Liver (tissue), 8 donors: ENCODE measurements at regions not wholly inside any gene's neighbourhood (a gene's known extent, or its start where the extent isn't known, plus 50 kb on each side); places are given as distances from the start of the nearest gene placed in this dataset.

Source experiments
- DNase-seq: peaks from one replicate; pipeline ENCODE4 v3.0.0-alpha.2; 2017; ENCODE audit warnings: low spot score
- H3K27ac ChIP-seq, 2 donors: one replicate each; pipeline ENCODE4 v1.7.0; 2013; ENCODE audit warnings: inconsistent platforms in 2 of 2, low read length in 2 of 2, control low read depth in 1 of 2, low read depth in 1 of 2, mild to moderate bottlenecking in 1 of 2
- H3K27me3 ChIP-seq, 4 donors: one replicate each; pipeline versions ENCODE4 v1.6.1 to v1.7.0; 2013; ENCODE audit warnings: low read length in 3 of 4, inconsistent platforms in 1 of 4, mild to moderate bottlenecking in 1 of 4, moderate library complexity in 1 of 4; ENCODE audit not compliant: control insufficient read depth in 4 of 4, insufficient read depth in 4 of 4
- H3K36me3 ChIP-seq, 4 donors: one replicate each; pipeline versions ENCODE4 v1.6.1 to v1.7.0; 2013; ENCODE audit warnings: low read length in 3 of 4, mild to moderate bottlenecking in 3 of 4, low read depth in 1 of 4, moderate library complexity in 1 of 4; ENCODE audit not compliant: control insufficient read depth in 4 of 4, insufficient read depth in 3 of 4
- H3K4me1 ChIP-seq, 4 donors: one replicate each; pipeline versions ENCODE4 v1.6.1 to v1.7.0; 2013; ENCODE audit warnings: low read length in 3 of 4, mild to moderate bottlenecking in 3 of 4, moderate library complexity in 1 of 4; ENCODE audit not compliant: control insufficient read depth in 4 of 4, insufficient read depth in 4 of 4
- H3K4me3 ChIP-seq, 3 donors: one replicate each; pipeline versions ENCODE4 v1.6.1 to v1.7.0; 2013; ENCODE audit warnings: low read length in 3 of 3, control low read depth in 1 of 3, low read depth in 1 of 3, mild to moderate bottlenecking in 1 of 3
- H3K9ac ChIP-seq, 2 donors: one replicate each; pipeline ENCODE4 v1.7.0; 2013; ENCODE audit warnings: low read length in 2 of 2, mild to moderate bottlenecking in 2 of 2, moderate library complexity in 2 of 2, control low read depth in 1 of 2, low read depth in 1 of 2
- H3K9me3 ChIP-seq, 4 donors: one replicate each; pipeline versions ENCODE4 v1.6.1 to v1.7.0; 2013; ENCODE audit warnings: low read length in 3 of 4; ENCODE audit not compliant: control insufficient read depth in 4 of 4
- EGR1 ChIP-seq, 2 donors: IDR thresholded peaks; 2 replicates each; pipeline ENCODE4 v1.6.1; 2016 to 2018; ENCODE audit warnings: antibody characterized with exemption in 2 of 2, low read depth in 2 of 2
- FOXA1 ChIP-seq: IDR thresholded peaks from 2 replicates; pipeline ENCODE4 v1.6.1; 2016; ENCODE audit warnings: antibody characterized with exemption
- FOXA2 ChIP-seq: IDR thresholded peaks from 2 replicates; pipeline ENCODE4 v1.6.1; 2016; ENCODE audit warnings: antibody characterized with exemption
- GABPA ChIP-seq, 2 donors: IDR thresholded peaks in 1 of 2; conservative IDR thresholded peaks in 1 of 2; 2 replicates each; pipeline ENCODE4 v1.6.1; 2016; ENCODE audit warnings: antibody characterized with exemption in 2 of 2, mild to moderate bottlenecking in 1 of 2, moderate library complexity in 1 of 2
- HNF4A ChIP-seq, 2 donors: conservative IDR thresholded peaks; 2 replicates each; pipeline ENCODE4 v1.6.1; 2016; ENCODE audit warnings: antibody characterized with exemption in 2 of 2, mild to moderate bottlenecking in 2 of 2
- HNF4G ChIP-seq: IDR thresholded peaks from 2 replicates; pipeline ENCODE4 v1.6.1; 2016; ENCODE audit warnings: antibody characterized with exemption
- JUND ChIP-seq, 2 donors: IDR thresholded peaks; 2 replicates each; pipeline ENCODE4 v1.6.1; 2016; ENCODE audit warnings: antibody characterized with exemption in 2 of 2
- NR2F2 ChIP-seq: IDR thresholded peaks from 2 replicates; pipeline ENCODE4 v1.6.1; 2016; ENCODE audit warnings: antibody characterized with exemption
- RAD21 ChIP-seq, 2 donors: IDR thresholded peaks; 2 replicates each; pipeline ENCODE4 v1.6.1; 2016; ENCODE audit warnings: antibody characterized with exemption in 2 of 2, mild to moderate bottlenecking in 2 of 2
- RXRA ChIP-seq, 2 donors: IDR thresholded peaks; 2 replicates each; pipeline ENCODE4 v1.6.1; 2017 to 2018; ENCODE audit warnings: antibody characterized with exemption in 2 of 2, mild to moderate bottlenecking in 1 of 2
- SP1 ChIP-seq: IDR thresholded peaks from 2 replicates; pipeline ENCODE4 v1.6.1; 2018; ENCODE audit warnings: antibody characterized with exemption, mild to moderate bottlenecking
- TAF1 ChIP-seq: conservative IDR thresholded peaks from 2 replicates; pipeline ENCODE4 v1.6.1; 2016; ENCODE audit warnings: antibody characterized with exemption, mild to moderate bottlenecking
- YY1 ChIP-seq: IDR thresholded peaks from 2 replicates; pipeline ENCODE4 v1.6.1; 2016; ENCODE audit warnings: antibody characterized with exemption, mild to moderate bottlenecking
- WGBS: extraction: QIAGEN DNeasy Blood & Tissue Kit; methylation state at CpG from one replicate; pipeline ENCODE4 v1.1.7; 2013; 5-methylcytosine and 5-hydroxymethylcytosine counted together
- TF ChIP-seq, protein P1 (sequence below): IDR thresholded peaks from 2 replicates; pipeline ENCODE4 v1.6.1; 2016; ENCODE audit warnings: antibody characterized with exemption
- TF ChIP-seq, protein P2 (sequence below): fragments of 150-350 bp; IDR thresholded peaks from 2 replicates; pipeline ENCODE4 v1.5.1; 2017; ENCODE audit warnings: improper control_type of control experiment, low read depth, low read length; ENCODE audit not compliant: missing input control
- TF ChIP-seq, protein P3 (sequence below): IDR thresholded peaks from 2 replicates; pipeline ENCODE4 v1.6.1; 2016; ENCODE audit warnings: antibody characterized with exemption
- TF ChIP-seq, protein P4 (sequence below): IDR thresholded peaks from 2 replicates; pipeline ENCODE4 v1.6.1; 2016; ENCODE audit warnings: antibody characterized with exemption, mild to moderate bottlenecking
- donor health status: healthy.
- donor health status: healthy.
- donor health status: healthy.
- donor health status: healthy.
- donor health status: healthy.

DNA sequence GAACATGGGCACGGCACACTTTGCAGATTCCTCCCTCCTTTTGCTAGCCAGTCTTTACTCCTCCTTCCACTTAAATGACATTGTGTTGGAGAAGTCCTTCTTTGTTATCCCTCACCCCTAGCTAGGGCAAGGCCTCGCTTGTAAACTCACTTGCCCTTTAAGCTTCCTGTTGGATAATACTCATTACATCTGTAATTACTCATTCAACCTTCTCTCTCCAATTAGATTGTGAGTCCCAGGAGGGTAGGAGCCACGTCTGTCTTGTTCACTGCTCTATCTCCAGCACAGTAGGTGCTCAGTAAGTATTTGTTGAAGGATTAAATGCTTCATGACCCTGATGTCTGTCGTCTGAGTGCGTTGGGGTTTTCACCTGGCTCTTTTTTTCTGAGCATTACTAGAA is 98.7 kb upstream of the USP24 start:
- 71% methylated on average over 5 of the region's 5 CpGs for whole genome bisulfite sequencing
- no peaks in the 10 kb centered on the region for H3K36me3 ChIP-seq
- H3K9me3 ChIP-seq = no peaks in the 10 kb centered on the region
- no peaks in the 10 kb centered on the region for H3K27me3 ChIP-seq
- TF ChIP-seq NR2F2 = no peak
- no peak for TF ChIP-seq RAD21 (IDR thresholded peaks at IDR 0.05)
- TF ChIP-seq, protein P1, sequence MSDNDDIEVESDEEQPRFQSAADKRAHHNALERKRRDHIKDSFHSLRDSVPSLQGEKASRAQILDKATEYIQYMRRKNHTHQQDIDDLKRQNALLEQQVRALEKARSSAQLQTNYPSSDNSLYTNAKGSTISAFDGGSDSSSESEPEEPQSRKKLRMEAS = no peak
- no peak for TF ChIP-seq YY1
- TF ChIP-seq HNF4G = no peak
- no peak for TF ChIP-seq SP1
- TF ChIP-seq, protein P2, sequence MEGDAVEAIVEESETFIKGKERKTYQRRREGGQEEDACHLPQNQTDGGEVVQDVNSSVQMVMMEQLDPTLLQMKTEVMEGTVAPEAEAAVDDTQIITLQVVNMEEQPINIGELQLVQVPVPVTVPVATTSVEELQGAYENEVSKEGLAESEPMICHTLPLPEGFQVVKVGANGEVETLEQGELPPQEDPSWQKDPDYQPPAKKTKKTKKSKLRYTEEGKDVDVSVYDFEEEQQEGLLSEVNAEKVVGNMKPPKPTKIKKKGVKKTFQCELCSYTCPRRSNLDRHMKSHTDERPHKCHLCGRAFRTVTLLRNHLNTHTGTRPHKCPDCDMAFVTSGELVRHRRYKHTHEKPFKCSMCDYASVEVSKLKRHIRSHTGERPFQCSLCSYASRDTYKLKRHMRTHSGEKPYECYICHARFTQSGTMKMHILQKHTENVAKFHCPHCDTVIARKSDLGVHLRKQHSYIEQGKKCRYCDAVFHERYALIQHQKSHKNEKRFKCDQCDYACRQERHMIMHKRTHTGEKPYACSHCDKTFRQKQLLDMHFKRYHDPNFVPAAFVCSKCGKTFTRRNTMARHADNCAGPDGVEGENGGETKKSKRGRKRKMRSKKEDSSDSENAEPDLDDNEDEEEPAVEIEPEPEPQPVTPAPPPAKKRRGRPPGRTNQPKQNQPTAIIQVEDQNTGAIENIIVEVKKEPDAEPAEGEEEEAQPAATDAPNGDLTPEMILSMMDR = no peak
- TF ChIP-seq FOXA1 = no peak
- TF ChIP-seq EGR1 (IDR thresholded peaks at IDR 0.05; ENCODE audit: low read depth in 2 of 2) = no peak
- no peak for TF ChIP-seq RXRA (IDR thresholded peaks at IDR 0.05)
- no peak for TF ChIP-seq TAF1
- TF ChIP-seq HNF4A (conservative IDR thresholded peaks at IDR 0.05) = no peak
- TF ChIP-seq FOXA2 = no peak
- no peak for TF ChIP-seq GABPA (IDR thresholded peaks at IDR 0.05 in 1 of 2, conservative IDR thresholded peaks at IDR 0.05 in 1 of 2)
- TF ChIP-seq, protein P3, sequence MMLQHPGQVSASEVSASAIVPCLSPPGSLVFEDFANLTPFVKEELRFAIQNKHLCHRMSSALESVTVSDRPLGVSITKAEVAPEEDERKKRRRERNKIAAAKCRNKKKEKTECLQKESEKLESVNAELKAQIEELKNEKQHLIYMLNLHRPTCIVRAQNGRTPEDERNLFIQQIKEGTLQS = no peak
- TF ChIP-seq JUND (IDR thresholded peaks at IDR 0.05) = no peak
- TF ChIP-seq, protein P4, sequence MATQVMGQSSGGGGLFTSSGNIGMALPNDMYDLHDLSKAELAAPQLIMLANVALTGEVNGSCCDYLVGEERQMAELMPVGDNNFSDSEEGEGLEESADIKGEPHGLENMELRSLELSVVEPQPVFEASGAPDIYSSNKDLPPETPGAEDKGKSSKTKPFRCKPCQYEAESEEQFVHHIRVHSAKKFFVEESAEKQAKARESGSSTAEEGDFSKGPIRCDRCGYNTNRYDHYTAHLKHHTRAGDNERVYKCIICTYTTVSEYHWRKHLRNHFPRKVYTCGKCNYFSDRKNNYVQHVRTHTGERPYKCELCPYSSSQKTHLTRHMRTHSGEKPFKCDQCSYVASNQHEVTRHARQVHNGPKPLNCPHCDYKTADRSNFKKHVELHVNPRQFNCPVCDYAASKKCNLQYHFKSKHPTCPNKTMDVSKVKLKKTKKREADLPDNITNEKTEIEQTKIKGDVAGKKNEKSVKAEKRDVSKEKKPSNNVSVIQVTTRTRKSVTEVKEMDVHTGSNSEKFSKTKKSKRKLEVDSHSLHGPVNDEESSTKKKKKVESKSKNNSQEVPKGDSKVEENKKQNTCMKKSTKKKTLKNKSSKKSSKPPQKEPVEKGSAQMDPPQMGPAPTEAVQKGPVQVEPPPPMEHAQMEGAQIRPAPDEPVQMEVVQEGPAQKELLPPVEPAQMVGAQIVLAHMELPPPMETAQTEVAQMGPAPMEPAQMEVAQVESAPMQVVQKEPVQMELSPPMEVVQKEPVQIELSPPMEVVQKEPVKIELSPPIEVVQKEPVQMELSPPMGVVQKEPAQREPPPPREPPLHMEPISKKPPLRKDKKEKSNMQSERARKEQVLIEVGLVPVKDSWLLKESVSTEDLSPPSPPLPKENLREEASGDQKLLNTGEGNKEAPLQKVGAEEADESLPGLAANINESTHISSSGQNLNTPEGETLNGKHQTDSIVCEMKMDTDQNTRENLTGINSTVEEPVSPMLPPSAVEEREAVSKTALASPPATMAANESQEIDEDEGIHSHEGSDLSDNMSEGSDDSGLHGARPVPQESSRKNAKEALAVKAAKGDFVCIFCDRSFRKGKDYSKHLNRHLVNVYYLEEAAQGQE = no peak
- H3K4me3 ChIP-seq = no peak overlapping the region
- no peak for DNase-seq
- H3K9ac ChIP-seq = no peak overlapping the region
- no peaks in the 10 kb centered on the region for H3K4me1 ChIP-seq
- H3K27ac ChIP-seq = no peak overlapping the region

DNA sequence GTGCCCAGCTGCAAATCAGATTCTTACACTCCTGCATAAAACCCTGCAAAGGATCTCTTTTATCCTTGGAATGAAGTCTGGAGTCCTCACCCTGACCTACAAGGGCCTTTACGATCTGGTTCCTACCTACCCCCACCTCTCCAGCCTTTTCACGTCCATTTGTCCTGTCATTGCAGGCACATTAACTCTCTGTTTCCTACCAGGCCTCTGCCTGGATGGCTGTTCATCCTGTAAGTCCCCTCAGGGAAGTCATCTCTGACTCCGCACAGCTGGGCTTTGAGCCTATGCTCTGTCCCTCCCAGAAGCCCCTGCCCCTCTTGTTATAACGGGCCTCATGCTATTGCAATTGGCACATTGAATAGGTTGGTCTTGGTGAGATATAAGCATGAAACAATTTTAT is 96.8 kb upstream of the USP24 start:
- Histone ChIP-seq H3K4me3 (no peak overlapping the region), H3K36me3 (no peaks in the 10 kb centered on the region), H3K27me3 (no peaks in the 10 kb centered on the region), H3K4me1 (no peaks in the 10 kb centered on the region), H3K9me3 (no peaks in the 10 kb centered on the region), H3K27ac (no peak overlapping the region), H3K9ac (no peak overlapping the region)
- TF ChIP-seq GABPA (IDR thresholded peaks at IDR 0.05 in 1 of 2, conservative IDR thresholded peaks at IDR 0.05 in 1 of 2) (no peak), NR2F2 (no peak), FOXA1 (no peak), HNF4A (conservative IDR thresholded peaks at IDR 0.05) (no peak)
- TF ChIP-seq, protein P2 = no peak
- TF ChIP-seq, protein P3 = no peak
- WGBS = 92% methylated on average over 4 of the region's 4 CpGs
- DNase-seq = no peak
